A673 (cell line): ENCODE measurements at regions not wholly inside any gene's neighbourhood (a gene's known extent, or its start where the extent isn't known, plus 50 kb on each side); places are given as distances from the start of the nearest gene placed in this dataset.

ENCODE experiments used
- BruUV-seq: library from RNA; stranded (reverse); fragments of 400-500 nt; replicated peaks from 2 replicates; lab custom pipeline; 2021; lab: Mats Ljungman, UMichigan
- CTCF ChIA-PET: fragments of 300-600 bp; sonication (Branson Sonifier 250); formaldehyde crosslinking; loops from one replicate; lab custom pipeline; 2022; ENCODE audit warnings: antibody characterized with exemption; lab: Charles Lee
- POLR2A ChIA-PET: fragments of 300-600 bp; sonication (Branson Sonifier 250); formaldehyde crosslinking; loops from one replicate; lab custom pipeline; 2022; ENCODE audit warnings: antibody characterized with exemption; ENCODE audit not compliant: low non-redundant PET; lab: Charles Lee
- DNase-seq: peaks from one replicate; pipeline ENCODE4 v3.0.0-alpha.2; 2015; ENCODE audit warnings: low spot score
- H3K27ac ChIP-seq: fragments of 200-600 bp; sonication (generic); 2 replicates; pipeline ENCODE4 v1.5.1; 2016; ENCODE audit warnings: mixed run types, low read depth, mild to moderate bottlenecking, mixed read lengths, antibody characterized with exemption, low read length; ENCODE audit not compliant: poor library complexity, severe bottlenecking
- H3K27me3 ChIP-seq: fragments of 200-600 bp; sonication (generic); replicated peaks from 2 replicates; pipeline ENCODE4 v1.6.1; 2017; ENCODE audit warnings: mixed run types, low read depth, mild to moderate bottlenecking, mixed read lengths, antibody characterized with exemption, low read length; ENCODE audit not compliant: insufficient read depth, poor library complexity
- H3K36me3 ChIP-seq: fragments of 200-600 bp; sonication (generic); 2 replicates; pipeline ENCODE4 v1.6.1; 2016; ENCODE audit warnings: mixed run types, mild to moderate bottlenecking, mixed read lengths, antibody characterized with exemption, low read length; ENCODE audit not compliant: insufficient read depth, poor library complexity, severe bottlenecking
- H3K4me1 ChIP-seq: fragments of 200-600 bp; sonication (generic); 2 replicates; pipeline ENCODE4 v1.6.1; 2017; ENCODE audit warnings: mixed run types, mild to moderate bottlenecking, mixed read lengths, antibody characterized with exemption, low read length; ENCODE audit not compliant: insufficient read depth, poor library complexity, severe bottlenecking
- H3K4me3 ChIP-seq: fragments of 200-600 bp; sonication (generic); 2 replicates; pipeline ENCODE4 v1.5.1; 2016; ENCODE audit warnings: low read depth, mixed run types, mild to moderate bottlenecking, mixed read lengths, low read length; ENCODE audit not compliant: poor library complexity, severe bottlenecking
- H3K9me3 ChIP-seq: fragments of 200-600 bp; sonication (generic); 2 replicates; pipeline ENCODE4 v1.6.1; 2016; ENCODE audit warnings: mixed run types, low read depth, mild to moderate bottlenecking, mixed read lengths, antibody characterized with exemption, low read length; ENCODE audit not compliant: poor library complexity, severe bottlenecking
- EZH2 ChIP-seq: fragments of 200-600 bp; sonication (generic); IDR thresholded peaks from 2 replicates; pipeline ENCODE4 v1.6.1; 2017; ENCODE audit warnings: borderline replicate concordance, low read depth, mild to moderate bottlenecking, mixed read lengths, antibody characterized with exemption, low read length; ENCODE audit not compliant: poor library complexity, severe bottlenecking
- intact Hi-C: fragments of 100-400 bp; cut with micrococcal nuclease; formaldehyde crosslinking; loops from one replicate; pipeline ENCODE4 v1.10.0; 2022; ENCODE audit not compliant: unreplicated experiment
- TF ChIP-seq, protein P1 (sequence below): fragments of 300-800, 200-600 bp; sonication (generic); conservative IDR thresholded peaks from 2 replicates; pipeline ENCODE4 v1.5.1; 2017; ENCODE audit warnings: low read depth, mild to moderate bottlenecking, antibody characterized with exemption, low read length, moderate library complexity, mixed read lengths

DNA sequence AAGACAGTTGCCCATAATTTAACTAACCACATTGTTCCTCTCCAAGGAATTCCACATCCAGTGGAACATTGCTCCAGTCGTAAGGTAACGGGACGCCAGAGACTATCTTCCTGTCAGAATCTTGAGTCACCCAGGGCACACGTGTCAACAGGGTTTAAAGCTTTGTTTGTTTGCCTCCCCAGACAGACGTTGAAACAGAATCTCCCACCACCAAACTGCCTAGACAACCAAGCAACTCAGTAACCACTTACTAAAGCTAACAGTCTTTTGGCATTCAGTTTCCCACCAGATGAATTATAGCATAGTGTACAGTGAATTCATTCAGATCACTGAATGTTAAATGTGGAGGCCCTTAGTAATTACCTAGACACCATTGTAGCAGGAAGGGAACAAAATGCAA lies 439.5 kb downstream of the PLPP3 start:
- intact Hi-C loops = no loop called here
- H3K4me3 ChIP-seq = no peak overlapping the region
- CTCF ChIA-PET = no interaction called here
- no peaks in the 10 kb centered on the region for H3K4me1 ChIP-seq
- POLR2A ChIA-PET = no interaction called here
- H3K36me3 ChIP-seq = no peaks in the 10 kb centered on the region
- H3K9me3 ChIP-seq = no peaks in the 10 kb centered on the region
- DNase-seq = no peak
- H3K27me3 ChIP-seq = peaks cover 3% of the 10 kb centered on the region
- no peak overlapping the region for H3K27ac ChIP-seq
- no peak for TF ChIP-seq EZH2
- TF ChIP-seq, protein P1, sequence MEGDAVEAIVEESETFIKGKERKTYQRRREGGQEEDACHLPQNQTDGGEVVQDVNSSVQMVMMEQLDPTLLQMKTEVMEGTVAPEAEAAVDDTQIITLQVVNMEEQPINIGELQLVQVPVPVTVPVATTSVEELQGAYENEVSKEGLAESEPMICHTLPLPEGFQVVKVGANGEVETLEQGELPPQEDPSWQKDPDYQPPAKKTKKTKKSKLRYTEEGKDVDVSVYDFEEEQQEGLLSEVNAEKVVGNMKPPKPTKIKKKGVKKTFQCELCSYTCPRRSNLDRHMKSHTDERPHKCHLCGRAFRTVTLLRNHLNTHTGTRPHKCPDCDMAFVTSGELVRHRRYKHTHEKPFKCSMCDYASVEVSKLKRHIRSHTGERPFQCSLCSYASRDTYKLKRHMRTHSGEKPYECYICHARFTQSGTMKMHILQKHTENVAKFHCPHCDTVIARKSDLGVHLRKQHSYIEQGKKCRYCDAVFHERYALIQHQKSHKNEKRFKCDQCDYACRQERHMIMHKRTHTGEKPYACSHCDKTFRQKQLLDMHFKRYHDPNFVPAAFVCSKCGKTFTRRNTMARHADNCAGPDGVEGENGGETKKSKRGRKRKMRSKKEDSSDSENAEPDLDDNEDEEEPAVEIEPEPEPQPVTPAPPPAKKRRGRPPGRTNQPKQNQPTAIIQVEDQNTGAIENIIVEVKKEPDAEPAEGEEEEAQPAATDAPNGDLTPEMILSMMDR = no peak
- BruUV-seq = no TSS peak

DNA sequence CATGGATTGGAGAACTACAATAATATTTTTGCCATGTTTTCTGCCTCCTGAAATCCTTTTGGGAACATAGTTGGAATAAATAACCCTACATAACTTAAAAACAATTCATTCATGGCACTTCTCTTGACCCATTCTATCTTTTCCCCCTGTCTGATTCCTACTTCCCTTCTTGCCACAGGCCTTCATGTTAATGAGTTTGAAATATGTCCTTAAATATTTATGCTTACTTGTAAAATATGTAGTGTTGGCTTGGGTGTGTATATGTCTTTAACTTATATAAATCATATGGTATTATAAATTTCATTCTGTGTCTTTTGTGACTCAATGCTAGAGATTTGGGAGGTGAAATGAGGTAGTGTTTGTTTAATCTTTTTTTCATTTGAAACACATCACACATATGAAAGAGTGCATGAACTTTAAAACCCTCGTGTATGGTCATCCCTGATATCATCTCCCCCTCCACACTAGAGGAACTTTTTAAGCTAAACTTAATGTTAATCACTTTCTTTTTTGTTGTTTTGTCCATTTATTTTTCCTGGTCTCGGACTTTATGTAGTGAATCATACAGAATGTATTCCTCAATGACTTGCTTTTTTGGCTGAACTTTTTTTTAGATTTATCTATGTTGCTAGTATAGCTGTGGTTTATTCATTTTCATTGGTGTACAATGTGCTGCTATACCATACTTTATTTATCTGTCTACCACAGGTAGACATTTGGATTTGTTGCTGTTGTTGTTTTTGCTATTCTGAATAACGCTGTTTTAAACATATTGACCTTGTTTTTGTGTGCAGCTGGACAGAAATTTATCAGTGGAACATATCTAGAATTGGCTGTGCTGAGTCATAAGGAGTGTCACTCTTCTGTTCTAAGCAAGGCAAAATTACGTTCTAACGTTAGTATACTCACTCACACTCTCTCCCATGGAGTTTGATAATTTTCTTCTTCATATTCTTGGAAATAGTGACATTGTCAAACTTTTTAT lies 441.6 kb downstream of the PLPP3 start:
- no peak for DNase-seq
- no peak overlapping the region for H3K27ac ChIP-seq
- peaks cover 3% of the 10 kb centered on the region for H3K27me3 ChIP-seq
- no TSS peak for BruUV-seq
- no peaks in the 10 kb centered on the region for H3K36me3 ChIP-seq
- no peaks in the 10 kb centered on the region for H3K9me3 ChIP-seq
- ChIA-PET POLR2A (no interaction called here), CTCF (no interaction called here)
- H3K4me3 ChIP-seq = no peak overlapping the region
- intact Hi-C loops = no loop called here
- H3K4me1 ChIP-seq = no peaks in the 10 kb centered on the region
- TF ChIP-seq, protein P1 = no peak
- no peak for TF ChIP-seq EZH2

DNA sequence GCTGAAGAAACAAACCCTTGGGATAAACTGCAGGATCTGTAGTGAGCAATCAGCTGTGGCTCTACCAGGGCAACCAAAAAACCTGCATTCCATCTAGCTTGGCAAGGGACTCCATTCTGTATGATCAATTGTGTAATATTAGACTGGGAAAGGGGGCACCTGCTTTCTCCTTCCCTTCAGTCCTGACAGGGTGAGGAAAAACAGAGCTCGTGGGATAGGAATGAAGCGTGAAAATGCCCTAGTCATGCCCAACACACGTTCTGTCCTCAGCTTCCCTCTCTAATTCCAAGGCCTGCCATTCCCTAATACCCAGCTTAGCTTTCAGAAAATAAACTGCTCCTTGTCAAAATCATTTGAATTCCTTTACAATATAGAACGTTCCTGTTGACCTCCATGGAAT lies 442.3 kb downstream of the PLPP3 start:
- no peaks in the 10 kb centered on the region for H3K27me3 ChIP-seq
- ChIA-PET POLR2A (no interaction called here), CTCF (no interaction called here)
- intact Hi-C loops = no loop called here
- no peak overlapping the region for H3K27ac ChIP-seq
- H3K36me3 ChIP-seq = no peaks in the 10 kb centered on the region
- H3K4me3 ChIP-seq = no peak overlapping the region
- no TSS peak for BruUV-seq
- no peaks in the 10 kb centered on the region for H3K4me1 ChIP-seq
- TF ChIP-seq EZH2 = no peak
- TF ChIP-seq, protein P1 = no peak
- DNase-seq = no peak
- H3K9me3 ChIP-seq = no peaks in the 10 kb centered on the region
